Lower lobe of right lung (tissue), 2 donors: ENCODE measurements at regions not wholly inside any gene's neighbourhood (a gene's known extent, or its start where the extent isn't known, plus 50 kb on each side); places are given as distances from the start of the nearest gene placed in this dataset.
A peak's percentile ranks its signal among the peaks of the same experiment; 100 is the strongest.

Experiments
- ATAC-seq, 2 donors: fragments of 200-7000 bp; cut with Tn5 transposase; one replicate each; pipeline ENCODE4 v1.9.1; 2020 to 2022; ENCODE audit warnings: mild to moderate bottlenecking in 2 of 2, moderate library complexity in 2 of 2
- DNase-seq: peaks from one replicate; pipeline ENCODE4 v3.0.0-alpha.2; 2020
- H3K27ac ChIP-seq: fragments of 200-600 bp; one replicate; pipeline ENCODE4 v1.8.0; 2022
- H3K27me3 ChIP-seq: fragments of 200-600 bp; one replicate; pipeline ENCODE4 v1.8.0; 2022; ENCODE audit warnings: low read depth
- H3K36me3 ChIP-seq: fragments of 200-600 bp; one replicate; pipeline ENCODE4 v1.8.0; 2022; ENCODE audit warnings: mild to moderate bottlenecking
- H3K4me1 ChIP-seq: fragments of 200-600 bp; one replicate; pipeline ENCODE4 v1.8.0; 2022
- H3K4me3 ChIP-seq: fragments of 200-600 bp; one replicate; pipeline ENCODE4 v1.8.0; 2022; ENCODE audit warnings: mild to moderate bottlenecking
- H3K9me3 ChIP-seq: fragments of 200-600 bp; one replicate; pipeline ENCODE4 v1.8.0; 2022
- intact Hi-C: fragments of 100-400 bp; cut with DNase I; formaldehyde crosslinking; loops from one replicate; pipeline ENCODE4 v1.11.0; 2022
- TF ChIP-seq, protein P1 (sequence below): fragments of 200-600 bp; IDR thresholded peaks from one replicate; pipeline ENCODE4 v1.8.0; 2022; ENCODE audit warnings: antibody characterized with exemption, mild to moderate bottlenecking
- donor health status: DM: no; HTN: yes; CAD: no; lungs with severe emphysema.

DNA sequence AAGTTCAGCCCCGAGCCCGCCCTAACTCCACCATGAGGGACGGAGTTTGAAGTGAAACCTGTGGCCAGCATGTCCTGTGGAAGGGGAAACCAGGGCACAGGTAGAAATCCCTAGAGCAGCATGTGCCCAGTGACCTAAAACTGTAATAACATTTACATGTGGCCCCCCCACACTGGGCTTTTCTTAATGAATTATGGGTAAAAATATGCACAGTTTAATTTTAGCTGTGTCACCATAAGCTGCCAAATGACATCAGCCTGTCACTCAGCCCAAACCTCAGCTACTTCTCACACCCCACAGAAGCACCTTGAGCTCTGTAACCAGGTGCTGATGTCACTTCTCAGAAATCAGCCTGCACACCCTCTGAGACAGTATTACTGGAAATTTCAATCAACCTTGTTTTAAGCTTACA lies 50.0 kb upstream of the SLC19A1 start:
- H3K36me3 ChIP-seq: no peaks in the 10 kb centered on the region
- H3K4me3 ChIP-seq: no peak overlapping the region
- peaks cover 19% of the 10 kb centered on the region for H3K4me1 ChIP-seq
- H3K27ac ChIP-seq: no peak overlapping the region
- DNase-seq (peak; percentile 44), ATAC-seq (peak; percentile 40 to 86)
- peaks cover 16% of the 10 kb centered on the region for H3K27me3 ChIP-seq
- TF ChIP-seq, protein P1, sequence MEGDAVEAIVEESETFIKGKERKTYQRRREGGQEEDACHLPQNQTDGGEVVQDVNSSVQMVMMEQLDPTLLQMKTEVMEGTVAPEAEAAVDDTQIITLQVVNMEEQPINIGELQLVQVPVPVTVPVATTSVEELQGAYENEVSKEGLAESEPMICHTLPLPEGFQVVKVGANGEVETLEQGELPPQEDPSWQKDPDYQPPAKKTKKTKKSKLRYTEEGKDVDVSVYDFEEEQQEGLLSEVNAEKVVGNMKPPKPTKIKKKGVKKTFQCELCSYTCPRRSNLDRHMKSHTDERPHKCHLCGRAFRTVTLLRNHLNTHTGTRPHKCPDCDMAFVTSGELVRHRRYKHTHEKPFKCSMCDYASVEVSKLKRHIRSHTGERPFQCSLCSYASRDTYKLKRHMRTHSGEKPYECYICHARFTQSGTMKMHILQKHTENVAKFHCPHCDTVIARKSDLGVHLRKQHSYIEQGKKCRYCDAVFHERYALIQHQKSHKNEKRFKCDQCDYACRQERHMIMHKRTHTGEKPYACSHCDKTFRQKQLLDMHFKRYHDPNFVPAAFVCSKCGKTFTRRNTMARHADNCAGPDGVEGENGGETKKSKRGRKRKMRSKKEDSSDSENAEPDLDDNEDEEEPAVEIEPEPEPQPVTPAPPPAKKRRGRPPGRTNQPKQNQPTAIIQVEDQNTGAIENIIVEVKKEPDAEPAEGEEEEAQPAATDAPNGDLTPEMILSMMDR: no peak
- peaks cover 3% of the 10 kb centered on the region for H3K9me3 ChIP-seq
- intact Hi-C loops: no loop called here

DNA sequence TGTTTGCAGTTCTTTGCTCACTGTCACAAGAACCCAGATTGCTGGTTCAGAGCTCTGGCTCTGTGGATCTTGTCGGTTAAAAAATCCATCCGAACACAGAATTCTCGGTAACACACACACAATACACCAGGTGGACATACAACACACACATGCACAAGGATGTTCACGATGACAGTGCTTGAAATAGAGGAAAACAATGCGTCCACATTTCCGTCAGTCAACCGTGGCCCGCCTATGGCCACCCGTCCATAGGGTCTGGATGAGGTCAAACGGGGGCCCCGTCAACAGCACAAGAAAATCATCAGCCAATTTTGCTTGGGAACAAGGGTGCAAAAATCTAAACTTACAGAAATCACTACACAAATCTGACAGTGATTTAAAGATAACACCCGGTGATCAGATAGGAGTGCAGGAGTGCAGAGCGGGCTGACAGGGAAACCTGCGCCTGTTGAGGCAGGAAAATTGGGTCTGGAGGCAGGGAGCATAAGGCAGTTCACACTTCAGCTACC lies 50.4 kb upstream of the SLC19A1 start:
- TF ChIP-seq, protein P1: no peak

DNA sequence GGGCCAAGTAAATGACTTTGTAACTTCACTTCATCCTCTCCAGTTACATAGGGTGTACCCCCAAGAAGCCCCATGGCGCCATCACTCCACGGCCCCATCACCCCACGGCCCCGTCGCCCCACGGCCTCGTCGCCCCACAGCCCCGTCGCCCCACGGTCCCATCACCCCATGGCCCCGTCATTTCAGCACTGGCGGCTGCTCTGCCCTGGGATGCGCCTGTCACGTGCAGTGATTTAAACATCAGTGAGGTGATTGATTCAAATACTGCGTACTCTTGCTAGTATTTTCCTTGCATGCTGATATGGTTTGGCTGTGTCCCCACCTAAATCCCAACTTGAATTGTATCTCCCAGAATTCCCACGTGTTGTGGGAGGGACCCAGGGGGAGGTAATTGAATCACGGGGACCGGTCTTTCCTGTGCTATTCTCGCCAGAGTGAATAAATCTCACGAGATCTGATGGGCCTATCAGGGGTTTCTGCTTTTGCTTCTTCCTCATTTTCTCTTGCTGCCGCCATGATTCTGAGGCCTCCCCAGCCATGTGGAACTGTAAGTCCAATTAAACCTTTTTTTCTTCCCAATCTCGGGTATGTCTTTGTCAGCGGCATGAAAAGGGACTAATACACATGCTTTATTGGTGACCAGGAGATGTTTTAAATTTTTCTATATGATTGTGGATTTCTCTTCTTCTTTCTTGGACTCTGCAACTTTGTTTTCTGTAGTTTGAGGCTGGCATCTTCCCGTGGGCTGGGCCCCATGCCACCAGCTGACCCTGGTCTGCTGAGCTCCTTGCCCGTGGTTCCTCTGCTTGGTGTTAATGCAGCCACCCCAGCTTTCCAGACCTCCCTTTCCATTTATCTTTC lies 50.1 kb upstream of the PCBP3 start:
- no peak overlapping the region for H3K4me3 ChIP-seq
- H3K36me3 ChIP-seq: no peaks in the 10 kb centered on the region
- TF ChIP-seq, protein P1: no peak
- ATAC-seq: no peak
- peaks cover 12% of the 10 kb centered on the region for H3K27me3 ChIP-seq
- H3K9me3 ChIP-seq: no peaks in the 10 kb centered on the region
- no peak overlapping the region for H3K27ac ChIP-seq
- intact Hi-C loops: no loop called here
- DNase-seq: peak; percentile 28
- peaks cover 19% of the 10 kb centered on the region for H3K4me1 ChIP-seq

More for the DNA sequence above, 50.4 kb upstream of the SLC19A1 start:
- Histone ChIP-seq H3K27ac (no peak overlapping the region), H3K9me3 (no peaks in the 10 kb centered on the region), H3K4me1 (peaks cover 19% of the 10 kb centered on the region), H3K36me3 (no peaks in the 10 kb centered on the region), H3K27me3 (peaks cover 16% of the 10 kb centered on the region), H3K4me3 (no peak overlapping the region)
- ATAC-seq: no peak
- intact Hi-C loops: no loop called here
- DNase-seq: peak; percentile 13
